RWPE1 (cell line): ENCODE measurements at regions not wholly inside any gene's neighbourhood (a gene's known extent, or its start where the extent isn't known, plus 50 kb on each side); places are given as distances from the start of the nearest gene placed in this dataset.

Source experiments
- CTCF ChIA-PET: fragments of 350-600 bp; sonication (Branson Sonifier 250); formaldehyde crosslinking; extraction: SDS; loops from one replicate; lab custom pipeline; 2021; lab: Yijun Ruan, JAX
- POLR2A ChIA-PET: fragments of 400-600 bp; formaldehyde crosslinking; extraction: SDS; loops from one replicate; lab custom pipeline; 2020; ENCODE audit warnings: antibody characterized with exemption; ENCODE audit not compliant: low non-redundant PET; lab: Yijun Ruan, JAX
- DNase-seq: peaks from one replicate; pipeline ENCODE4 v3.0.0; 2012; ENCODE audit warnings: low spot score
- H3K27ac ChIP-seq: fragments of 450-650 bp; 2 replicates; pipeline ENCODE4 v1.5.1; 2017
- CTCF ChIP-seq: fragments of 450-650 bp; conservative IDR thresholded peaks from 2 replicates; pipeline ENCODE4 v1.5.1; 2017; ENCODE audit warnings: low read depth, mild to moderate bottlenecking

DNA sequence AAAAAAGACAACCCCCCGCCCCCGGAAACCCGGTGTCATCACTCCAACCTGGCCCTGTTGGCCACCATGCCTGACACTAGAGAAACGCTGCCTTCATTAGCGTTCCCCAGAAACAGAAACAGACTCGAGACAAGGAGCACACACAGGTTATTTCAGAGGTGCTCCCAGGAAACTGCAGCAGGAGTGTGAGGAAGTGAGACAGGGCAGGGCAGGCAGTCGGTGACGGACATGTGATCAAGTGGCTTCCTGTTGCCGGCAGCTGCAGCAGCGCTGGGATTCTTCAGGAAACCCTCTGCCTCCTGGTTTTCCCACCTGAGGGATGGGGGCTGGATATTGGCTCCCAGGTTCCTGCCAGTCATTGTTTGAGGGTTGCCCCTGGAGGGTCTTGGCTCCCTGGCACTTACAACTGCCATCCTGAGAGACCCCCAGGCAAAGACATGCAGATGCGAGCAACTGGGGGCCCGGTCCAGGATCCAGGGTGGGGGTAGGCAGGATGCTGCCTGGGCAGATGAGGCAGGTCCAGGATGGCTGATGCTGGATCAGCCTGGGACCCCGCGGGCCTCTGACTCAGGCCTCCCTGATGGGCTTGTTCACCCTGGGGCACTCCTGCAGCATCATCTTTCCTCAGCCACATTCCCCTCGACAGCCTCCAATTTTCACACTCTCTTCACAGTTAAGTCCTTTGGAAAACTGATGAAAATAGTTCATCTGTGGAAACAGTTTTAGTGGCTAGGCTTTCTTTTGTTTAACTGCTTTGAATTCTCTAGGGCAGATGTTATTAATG lies 150.7 kb upstream of the SYNDIG1 start:
- no peak for DNase-seq
- H3K27ac ChIP-seq, result no peak overlapping the region
- ChIA-PET POLR2A (no interaction called here), CTCF (no interaction called here)
- TF ChIP-seq CTCF, result no peak

- H3K27ac ChIP-seq, result no peak overlapping the region
- ChIA-PET POLR2A (no interaction called here), CTCF (no interaction called here)
- DNase-seq, result no peak
- no peak for TF ChIP-seq CTCF
Measured at GRCh38 chr20:24317224-24317623, 152.2 kb upstream of the SYNDIG1 start.

- POLR2A ChIA-PET, result no interaction called here
- no peak overlapping the region for H3K27ac ChIP-seq
- no peak for DNase-seq
- no peak for TF ChIP-seq CTCF
- CTCF ChIA-PET, result interaction anchor here (0.6 kb wide), 1 partner anchor 217 kb away, joined by 3 read pairs; no protein-coding TSS in a partner anchor
Measured at GRCh38 chr20:24316731-24317130, 152.7 kb upstream of the SYNDIG1 start.

DNA sequence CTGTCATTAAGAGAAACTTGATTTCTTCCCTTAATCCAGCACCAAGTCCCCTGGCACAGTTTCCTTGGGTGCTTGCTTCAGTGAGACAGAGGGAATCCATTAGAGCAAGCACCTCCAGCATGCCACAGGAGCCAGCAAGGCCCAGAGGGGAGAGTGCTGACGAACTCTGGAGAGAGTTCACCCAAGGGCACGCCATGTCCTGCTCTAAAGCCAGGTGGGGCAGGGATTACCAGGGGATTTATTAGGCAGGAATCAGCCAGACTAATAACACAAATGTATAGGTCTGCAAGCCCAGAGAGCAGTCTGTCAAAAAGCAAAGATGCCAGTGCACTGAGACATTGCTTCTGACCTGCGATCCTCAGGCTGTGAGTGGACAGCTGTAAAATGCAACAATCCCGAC lies 155.4 kb upstream of the SYNDIG1 start:
- ChIA-PET POLR2A (no interaction called here), CTCF (no interaction called here)
- no peak for DNase-seq
- H3K27ac ChIP-seq, result no peak overlapping the region
- no peak for TF ChIP-seq CTCF

DNA sequence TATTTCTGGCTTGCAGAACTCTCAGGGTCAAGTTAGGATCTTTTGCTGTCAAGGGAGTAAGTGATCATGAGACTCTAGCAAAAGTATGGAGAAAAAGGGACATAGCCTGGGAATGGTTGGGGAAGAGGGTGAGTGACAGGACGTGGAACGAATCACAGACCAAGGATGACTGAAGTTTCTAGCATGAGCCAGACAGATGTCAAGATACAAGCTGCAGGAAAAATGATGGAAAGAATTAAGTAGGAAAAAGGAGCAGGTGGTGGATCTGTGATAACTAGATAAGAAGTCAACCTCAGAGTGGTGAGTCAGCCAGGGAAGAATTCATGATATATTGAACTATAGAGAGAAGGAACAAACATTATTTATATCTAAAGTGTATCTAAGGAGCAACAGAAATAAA lies 159.8 kb upstream of the SYNDIG1 start:
- TF ChIP-seq CTCF, result no peak
- no peak overlapping the region for H3K27ac ChIP-seq
- DNase-seq, result no peak
- POLR2A ChIA-PET, result no interaction called here
- CTCF ChIA-PET, result interaction anchor here (0.6 kb wide), 1 partner anchor 398 kb away, joined by 4 read pairs; no protein-coding TSS in a partner anchor

GRCh38 chr20:24305371-24305770 lies 164.1 kb upstream of the SYNDIG1 start:
- no peak for TF ChIP-seq CTCF
- ChIA-PET POLR2A (no interaction called here), CTCF (interaction anchor here (0.6 kb wide), 2 partner anchors 261 to 549 kb away, joined by 3 read pairs; no protein-coding TSS in a partner anchor)
- DNase-seq, result no peak
- no peak overlapping the region for H3K27ac ChIP-seq
